ENCODE measurements at regions not wholly inside any gene's neighbourhood (a gene's known extent, or its start where the extent isn't known, plus 50 kb on each side); places are given as distances from the start of the nearest gene placed in this dataset.

DNA sequence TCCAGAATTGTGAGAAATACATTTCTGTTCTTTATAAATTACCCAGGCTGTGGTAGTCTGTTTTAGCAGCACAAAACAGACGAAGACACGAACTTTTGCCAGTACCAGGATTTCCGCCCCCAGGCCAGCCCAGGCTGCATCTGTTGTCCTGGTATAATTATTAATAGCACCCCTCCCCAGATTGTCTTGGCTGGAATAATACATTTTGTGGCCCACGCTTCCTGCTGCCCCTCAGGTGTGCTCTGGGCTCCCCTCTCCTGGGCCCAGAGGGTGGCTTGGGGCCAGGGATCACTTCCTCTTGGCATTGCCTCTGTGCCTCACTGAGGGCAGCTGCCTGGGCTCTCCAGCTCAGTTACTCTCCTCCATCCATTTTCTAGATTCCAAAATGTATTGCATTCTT lies 102.1 kb upstream of the HS6ST1 start:
- no peak for FAIRE-seq
- DNase-seq (ENCODE audit: insufficient read length, low spot score) = no peak
- TF ChIP-seq TAF1 (IDR thresholded peaks at IDR 0.05; ENCODE audit: low read depth, low read length) = no peak
- TF ChIP-seq POU2F2 (IDR thresholded peaks at IDR 0.05; ENCODE audit: low read depth, low read length) = no peak
- no peak for TF ChIP-seq PAX5 (IDR thresholded peaks at IDR 0.05; ENCODE audit: insufficient read depth, low read length, severe bottlenecking)
- TF ChIP-seq POLR2AphosphoS5 (IDR thresholded peaks at IDR 0.05; ENCODE audit: low read depth, low read length) = no peak
- no peak for TF ChIP-seq POLR2A (IDR thresholded peaks at IDR 0.05; ENCODE audit: low read depth, low read length)
- no peak for TF ChIP-seq SPI1 (IDR thresholded peaks at IDR 0.05; ENCODE audit: low read depth, low read length)

DNA sequence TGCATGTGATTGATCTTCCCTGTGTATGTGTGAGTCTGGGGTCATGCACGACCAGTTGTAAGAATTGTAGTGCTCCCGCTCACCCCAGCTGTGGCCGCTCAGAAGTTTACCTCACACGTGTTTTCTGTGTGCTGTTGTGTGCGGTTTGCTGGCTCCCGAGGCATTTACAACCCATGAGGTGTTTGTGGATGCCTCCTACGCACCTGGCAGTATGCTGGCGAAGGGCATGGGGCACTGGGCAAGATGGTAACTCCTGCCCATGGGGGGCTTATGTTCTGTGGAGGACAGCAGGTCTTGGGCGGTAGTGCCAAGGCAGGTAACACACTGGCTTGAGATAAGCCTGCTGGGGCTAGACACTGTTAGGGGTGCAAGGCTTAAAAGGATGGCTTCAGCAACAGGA lies 102.6 kb upstream of the HS6ST1 start:
- DNase-seq (ENCODE audit: insufficient read length, low spot score) (no peak), FAIRE-seq (no peak)
- TF ChIP-seq POLR2AphosphoS5 (IDR thresholded peaks at IDR 0.05; ENCODE audit: low read depth, low read length) (no peak), POLR2A (IDR thresholded peaks at IDR 0.05; ENCODE audit: low read depth, low read length) (no peak), PAX5 (IDR thresholded peaks at IDR 0.05; ENCODE audit: insufficient read depth, low read length, severe bottlenecking) (no peak), POU2F2 (IDR thresholded peaks at IDR 0.05; ENCODE audit: low read depth, low read length) (no peak), SPI1 (IDR thresholded peaks at IDR 0.05; ENCODE audit: low read depth, low read length) (no peak), TAF1 (IDR thresholded peaks at IDR 0.05; ENCODE audit: low read depth, low read length) (no peak)

DNA sequence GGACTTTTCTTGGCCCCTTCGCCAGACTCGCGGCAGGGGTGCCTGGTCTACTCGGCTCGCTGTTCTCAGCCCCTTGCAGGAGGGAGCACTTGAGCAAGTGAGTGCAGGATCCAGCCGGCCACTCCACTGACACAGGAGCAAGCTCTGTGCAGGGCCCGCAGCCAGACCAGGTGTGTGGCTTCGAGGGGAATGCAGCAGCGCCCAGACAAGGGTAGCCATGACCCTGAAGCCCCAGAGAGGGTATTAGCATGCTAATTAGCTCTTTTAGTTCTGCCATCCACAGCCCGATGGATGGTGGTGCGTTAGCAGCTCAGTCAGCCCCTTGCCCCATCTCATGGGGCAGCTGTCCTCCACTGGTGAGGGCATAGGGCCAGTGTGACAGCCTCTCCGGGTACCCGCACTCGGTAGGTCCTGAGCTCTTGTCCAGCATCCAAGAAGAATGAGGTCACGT lies 103.2 kb upstream of the HS6ST1 start:
- TF ChIP-seq POLR2AphosphoS5 (IDR thresholded peaks at IDR 0.05; ENCODE audit: low read depth, low read length) (no peak), SPI1 (IDR thresholded peaks at IDR 0.05; ENCODE audit: low read depth, low read length) (no peak), POLR2A (IDR thresholded peaks at IDR 0.05; ENCODE audit: low read depth, low read length) (no peak), POU2F2 (IDR thresholded peaks at IDR 0.05; ENCODE audit: low read depth, low read length) (no peak), TAF1 (IDR thresholded peaks at IDR 0.05; ENCODE audit: low read depth, low read length) (no peak), PAX5 (IDR thresholded peaks at IDR 0.05; ENCODE audit: insufficient read depth, low read length, severe bottlenecking) (no peak)
- no peak for FAIRE-seq
- no peak for DNase-seq (ENCODE audit: insufficient read length, low spot score)

DNA sequence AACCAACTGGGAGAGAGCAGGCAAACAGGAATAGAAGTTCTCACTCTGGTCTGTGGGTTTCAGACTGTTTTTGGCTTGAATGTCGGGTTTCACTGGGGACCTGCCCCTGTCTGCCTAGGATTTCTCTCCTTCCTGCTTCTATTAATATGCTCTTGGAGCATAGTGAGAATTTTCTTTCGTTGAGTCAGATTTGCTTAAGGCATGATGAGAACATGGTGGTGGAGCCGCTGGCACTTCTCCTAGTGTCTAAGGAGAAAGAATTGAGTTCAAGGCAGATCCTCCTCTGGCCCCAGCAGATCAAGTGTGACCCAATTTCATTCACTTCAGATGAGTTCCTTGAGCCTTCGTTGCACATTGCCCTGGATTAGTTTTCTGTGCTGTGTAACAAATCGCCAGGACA lies 103.9 kb upstream of the HS6ST1 start:
- no peak for DNase-seq (ENCODE audit: insufficient read length, low spot score)
- no peak for FAIRE-seq
- no peak for TF ChIP-seq PAX5 (IDR thresholded peaks at IDR 0.05; ENCODE audit: insufficient read depth, low read length, severe bottlenecking)
- TF ChIP-seq SPI1 (IDR thresholded peaks at IDR 0.05; ENCODE audit: low read depth, low read length) = no peak
- no peak for TF ChIP-seq POU2F2 (IDR thresholded peaks at IDR 0.05; ENCODE audit: low read depth, low read length)
- TF ChIP-seq POLR2AphosphoS5 (IDR thresholded peaks at IDR 0.05; ENCODE audit: low read depth, low read length) = no peak
- TF ChIP-seq POLR2A (IDR thresholded peaks at IDR 0.05; ENCODE audit: low read depth, low read length) = no peak

DNA sequence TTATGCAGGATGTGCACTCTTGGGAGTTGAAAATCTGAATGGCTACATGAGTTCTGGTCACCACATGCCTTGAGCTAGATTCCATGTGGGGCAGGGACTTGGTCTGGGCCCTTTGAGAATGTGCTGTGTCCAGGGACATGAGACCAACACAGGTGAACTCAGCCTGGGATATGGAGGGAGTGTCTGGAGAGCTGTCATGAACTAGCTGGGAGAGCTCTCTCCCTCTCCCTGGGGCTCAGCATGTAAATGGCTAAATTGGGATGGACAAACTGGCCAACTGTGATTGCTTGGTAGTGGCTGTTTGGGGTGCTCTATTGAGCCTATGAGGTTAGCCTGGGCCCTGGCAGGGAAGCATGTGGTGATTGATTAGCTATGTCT lies 105.1 kb upstream of the HS6ST1 start:
- DNase-seq (ENCODE audit: insufficient read length, low spot score) (no peak), FAIRE-seq (no peak)
- TF ChIP-seq POU2F2 (IDR thresholded peaks at IDR 0.05; ENCODE audit: low read depth, low read length) = no peak
- no peak for TF ChIP-seq PAX5 (IDR thresholded peaks at IDR 0.05; ENCODE audit: insufficient read depth, low read length, severe bottlenecking)
- no peak for TF ChIP-seq TAF1 (IDR thresholded peaks at IDR 0.05; ENCODE audit: low read depth, low read length)
- no peak for TF ChIP-seq SPI1 (IDR thresholded peaks at IDR 0.05; ENCODE audit: low read depth, low read length)
- TF ChIP-seq POLR2AphosphoS5 (IDR thresholded peaks at IDR 0.05; ENCODE audit: low read depth, low read length) = no peak
- no peak for TF ChIP-seq POLR2A (IDR thresholded peaks at IDR 0.05; ENCODE audit: low read depth, low read length)

DNA sequence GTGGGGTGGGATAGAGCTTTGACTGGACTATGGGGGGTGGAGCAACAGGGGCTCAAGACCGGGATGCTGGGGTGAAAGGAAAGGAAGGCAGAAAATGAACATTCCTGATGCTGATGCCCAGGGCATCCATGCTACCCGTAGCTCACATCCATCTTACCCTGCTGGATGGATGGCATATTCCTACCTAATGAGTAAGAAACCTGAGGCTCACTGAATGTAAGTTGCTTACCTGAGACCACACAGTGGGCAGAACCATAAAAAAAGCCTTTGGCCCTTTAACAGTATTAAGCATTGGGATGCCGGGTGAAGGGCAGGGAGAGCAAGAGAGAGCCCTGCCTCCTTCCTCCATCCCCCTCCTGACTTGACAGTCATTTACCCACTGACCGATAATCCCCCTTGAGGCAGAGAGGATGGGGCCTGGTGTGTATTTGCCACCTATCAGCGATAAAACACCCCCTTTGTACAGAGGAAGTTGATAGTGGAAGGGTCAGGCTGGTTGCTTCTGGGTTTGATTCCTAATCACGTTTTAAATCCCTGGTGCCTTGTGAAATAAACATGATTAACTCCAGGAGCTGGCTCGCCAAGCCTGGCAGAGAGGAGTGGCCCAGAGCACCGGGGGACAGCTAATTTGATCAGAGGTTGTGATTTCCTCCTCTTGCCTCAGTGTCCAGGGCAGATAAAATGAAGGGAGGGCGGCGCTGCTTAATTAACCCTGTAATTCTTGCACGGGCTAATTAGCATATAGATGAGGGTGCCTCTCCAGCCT lies 105.9 kb upstream of the HS6ST1 start:
- no peak for TF ChIP-seq SPI1 (IDR thresholded peaks at IDR 0.05; ENCODE audit: low read depth, low read length)
- no peak for TF ChIP-seq POLR2A (IDR thresholded peaks at IDR 0.05; ENCODE audit: low read depth, low read length)
- no peak for TF ChIP-seq PAX5 (IDR thresholded peaks at IDR 0.05; ENCODE audit: insufficient read depth, low read length, severe bottlenecking)
- no peak for TF ChIP-seq POLR2AphosphoS5 (IDR thresholded peaks at IDR 0.05; ENCODE audit: low read depth, low read length)
- no peak for TF ChIP-seq TAF1 (IDR thresholded peaks at IDR 0.05; ENCODE audit: low read depth, low read length)
- TF ChIP-seq POU2F2 (IDR thresholded peaks at IDR 0.05; ENCODE audit: low read depth, low read length) = no peak
- FAIRE-seq = no peak
- no peak for DNase-seq (ENCODE audit: insufficient read length, low spot score)

DNA sequence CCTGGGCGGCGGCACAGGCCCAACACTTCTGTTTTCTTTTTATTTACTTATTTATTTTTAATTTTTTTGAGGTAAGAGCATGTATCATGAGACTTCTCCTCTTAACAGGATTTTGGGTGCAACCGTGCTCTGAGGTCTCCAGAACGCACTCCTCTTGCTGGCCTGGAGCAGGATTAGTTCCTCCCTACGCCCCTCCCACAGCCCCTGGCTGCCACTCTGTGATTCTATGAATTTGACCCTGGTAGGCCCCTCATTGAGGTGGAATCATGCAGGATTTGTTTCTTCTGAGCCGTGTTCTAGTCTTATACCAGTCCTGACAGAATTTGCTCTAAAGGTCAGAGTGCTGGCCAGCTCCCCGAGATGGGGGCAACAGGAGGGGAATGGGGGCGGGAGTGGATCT lies 106.5 kb upstream of the HS6ST1 start:
- FAIRE-seq (no peak), DNase-seq (ENCODE audit: insufficient read length, low spot score) (no peak)

DNA sequence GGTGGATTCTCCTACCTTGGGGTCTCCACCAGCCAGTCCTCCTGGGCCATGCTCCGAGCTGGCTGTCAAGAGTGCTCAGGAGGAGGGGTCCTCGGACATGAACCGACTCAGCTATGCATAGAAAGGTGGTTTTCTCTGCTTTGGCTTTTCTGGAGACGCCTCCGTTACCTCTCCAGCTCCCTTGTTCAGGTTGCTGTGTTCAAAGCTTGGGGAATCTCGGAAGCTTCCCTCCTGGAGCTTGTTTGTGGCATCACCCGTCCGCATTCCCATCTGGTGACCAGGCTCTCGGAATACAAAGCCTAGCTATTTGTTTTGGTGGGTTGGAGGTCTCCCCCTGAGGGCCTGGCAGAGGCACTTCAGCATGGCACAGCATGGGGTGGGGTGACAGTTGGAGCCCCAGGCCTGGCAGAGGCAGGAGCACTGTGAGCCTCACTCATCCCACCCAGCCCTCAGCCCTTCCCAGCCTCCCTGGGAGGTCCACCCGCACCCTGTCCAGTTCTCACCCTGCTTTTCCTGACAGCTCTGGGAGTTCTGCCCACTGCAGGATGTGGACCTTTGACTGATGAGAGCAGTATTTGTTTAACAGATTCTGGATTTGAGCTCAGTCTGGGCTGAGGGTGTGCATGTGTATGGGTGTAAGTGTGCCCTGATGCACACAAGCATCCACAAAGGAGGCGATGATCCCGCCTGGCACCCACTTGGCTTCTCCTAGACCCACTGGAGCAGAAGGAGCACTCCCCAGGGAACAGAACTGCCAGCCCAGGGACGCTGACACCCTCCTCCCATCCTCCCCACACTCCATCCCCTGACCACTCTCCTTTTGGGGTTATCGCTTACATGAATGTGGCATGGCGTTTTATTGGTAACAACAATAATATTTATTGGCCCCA lies 107.3 kb upstream of the HS6ST1 start:
- FAIRE-seq (no peak), DNase-seq (ENCODE audit: insufficient read length, low spot score) (no peak)
- TF ChIP-seq POLR2A (IDR thresholded peaks at IDR 0.05; ENCODE audit: low read depth, low read length) = no peak

More for the DNA sequence above, 106.5 kb upstream of the HS6ST1 start:
- no peak for TF ChIP-seq SPI1 (IDR thresholded peaks at IDR 0.05; ENCODE audit: low read depth, low read length)
- no peak for TF ChIP-seq TAF1 (IDR thresholded peaks at IDR 0.05; ENCODE audit: low read depth, low read length)
- TF ChIP-seq POLR2A (IDR thresholded peaks at IDR 0.05; ENCODE audit: low read depth, low read length) = no peak
- TF ChIP-seq PAX5 (IDR thresholded peaks at IDR 0.05; ENCODE audit: insufficient read depth, low read length, severe bottlenecking) = no peak
- TF ChIP-seq POLR2AphosphoS5 (IDR thresholded peaks at IDR 0.05; ENCODE audit: low read depth, low read length) = no peak
- TF ChIP-seq POU2F2 (IDR thresholded peaks at IDR 0.05; ENCODE audit: low read depth, low read length) = no peak

DNA sequence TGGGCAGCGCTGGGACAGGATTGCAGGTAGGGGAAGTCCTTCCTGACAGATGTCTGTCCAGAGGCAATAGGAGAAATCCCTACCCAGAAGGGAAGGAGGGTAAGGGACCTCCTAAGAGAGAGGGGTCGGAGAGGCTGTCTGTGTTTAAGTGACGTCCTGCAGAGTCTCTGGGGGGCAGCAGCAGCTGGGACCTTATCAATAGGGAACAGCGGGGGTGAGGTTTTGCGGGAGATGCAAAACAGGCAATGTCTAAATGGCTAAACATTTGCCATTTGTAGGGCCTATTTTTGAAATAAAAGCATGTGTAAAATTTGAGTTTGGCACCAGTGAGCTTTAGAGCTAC lies 108.7 kb upstream of the HS6ST1 start:
- DNase-seq (ENCODE audit: insufficient read length, low spot score) (no peak), FAIRE-seq (no peak)

More for the DNA sequence above, 108.7 kb upstream of the HS6ST1 start:
- no peak for TF ChIP-seq POU2F2 (IDR thresholded peaks at IDR 0.05; ENCODE audit: low read depth, low read length)
- no peak for TF ChIP-seq POLR2A (IDR thresholded peaks at IDR 0.05; ENCODE audit: low read depth, low read length)
- TF ChIP-seq TAF1 (IDR thresholded peaks at IDR 0.05; ENCODE audit: low read depth, low read length) = no peak
- no peak for TF ChIP-seq PAX5 (IDR thresholded peaks at IDR 0.05; ENCODE audit: insufficient read depth, low read length, severe bottlenecking)
- TF ChIP-seq POLR2AphosphoS5 (IDR thresholded peaks at IDR 0.05; ENCODE audit: low read depth, low read length) = no peak
- TF ChIP-seq SPI1 (IDR thresholded peaks at IDR 0.05; ENCODE audit: low read depth, low read length) = no peak
